Kidney (tissue), 13 donors: ENCODE measurements at regions not wholly inside any gene's neighbourhood (a gene's known extent, or its start where the extent isn't known, plus 50 kb on each side); places are given as distances from the start of the nearest gene placed in this dataset.

Experiments
- DNase-seq, 5 donors: peaks; one replicate each; pipeline ENCODE4 v3.0.0-alpha.2; 2013 to 2020
- FAIRE-seq: peaks from 2 replicates; lab custom pipeline; 2012; peaks lifted over from hg19 to GRCh38; lab: Jason Lieb, UNC
- H3K27ac ChIP-seq, 2 donors: one replicate each; pipeline ENCODE4 v1.7.0; 2013; ENCODE audit warnings: low read depth in 2 of 2, low read length in 2 of 2, inconsistent platforms in 1 of 2
- H3K27me3 ChIP-seq: one replicate; pipeline ENCODE4 v1.7.1; 2013; ENCODE audit warnings: low read length, inconsistent platforms; ENCODE audit not compliant: control insufficient read depth, insufficient read depth
- H3K36me3 ChIP-seq, 3 donors: one replicate each; pipeline versions ENCODE4 v1.7.0 to v1.7.1; 2013; ENCODE audit warnings: low read length in 3 of 3, control low read depth in 1 of 3, inconsistent platforms in 1 of 3; ENCODE audit not compliant: insufficient read depth in 3 of 3, control insufficient read depth in 2 of 3
- H3K4me1 ChIP-seq, 3 donors: one replicate each; pipeline versions ENCODE4 v1.7.0 to v1.7.1; 2013; ENCODE audit warnings: low read length in 3 of 3, inconsistent platforms in 1 of 3, low read depth in 1 of 3; ENCODE audit not compliant: control insufficient read depth in 2 of 3, insufficient read depth in 2 of 3
- H3K4me3 ChIP-seq, 3 donors: one replicate each; pipeline versions ENCODE4 v1.7.0 to v1.8.1; 2013; ENCODE audit warnings: low read length in 3 of 3, control low read depth in 1 of 3, inconsistent platforms in 1 of 3
- H3K9ac ChIP-seq, 3 donors: one replicate each; pipeline versions ENCODE4 v1.7.0 to v1.7.1; 2013; ENCODE audit warnings: low read length in 3 of 3, control low read depth in 1 of 3, inconsistent platforms in 1 of 3
- H3K9me3 ChIP-seq, 3 donors: one replicate each; pipeline versions ENCODE4 v1.7.0 to v1.7.1; 2013; ENCODE audit warnings: low read length in 3 of 3, control low read depth in 1 of 3, inconsistent platforms in 1 of 3; ENCODE audit not compliant: control insufficient read depth in 2 of 3, insufficient read depth in 1 of 3
- CTCF ChIP-seq: IDR thresholded peaks from 3 replicates; pipeline ENCODE4 v1.5.1; 2012; ENCODE audit warnings: mild to moderate bottlenecking, moderate library complexity, borderline replicate concordance; ENCODE audit not compliant: insufficient read depth; ENCODE audit errors: extremely low read depth
- intact Hi-C: fragments of 100-400 bp; cut with DNase I; formaldehyde crosslinking; loops from one replicate; pipeline ENCODE4 v1.11.1; 2022
- donor health status: control.
- donor health status: control.
- donor health status: control.
- donor health status: control.
- donor health status: control.
- donor health status: DM: yes; HTN: yes; CAD: no.
- donor health status: Normal renal cell carcinoma (clear cell type).

- H3K27ac ChIP-seq: no peak overlapping the region
These were observed 97.8 kb upstream of the HDAC4 start for GRCh38 chr2:239498576-239498975.

DNA sequence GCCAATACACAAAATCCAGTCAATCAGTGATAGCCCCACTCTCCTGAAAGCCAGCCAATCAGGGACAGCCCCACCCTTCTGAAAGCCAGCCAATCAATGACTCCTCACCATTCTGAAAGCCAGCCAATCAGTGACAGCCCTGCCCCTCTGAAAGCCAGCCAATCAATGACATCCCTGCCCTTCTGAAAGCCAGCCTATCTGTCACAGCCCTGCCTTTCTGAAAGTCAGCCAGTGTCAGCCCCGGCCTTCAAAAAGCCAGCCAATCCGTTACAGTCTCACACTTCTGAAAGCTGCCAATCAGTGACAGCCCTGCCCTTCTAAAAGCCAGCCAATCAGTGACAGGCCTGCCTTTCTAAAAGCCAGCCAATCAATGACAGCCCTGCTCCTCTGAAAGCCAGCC, 95.9 kb upstream of the HDAC4 start:
- FAIRE-seq (no peak), DNase-seq (peak in 1 of 5 donors; percentile 28)
- Histone ChIP-seq H3K27ac (no peak overlapping the region), H3K27me3 (no peaks in the 10 kb centered on the region), H3K4me3 (no peak overlapping the region), H3K9ac (no peak overlapping the region), H3K4me1 (peaks cover 0 to 6% (median 0%) of the 10 kb centered on the region in 3 donors), H3K9me3 (no peaks in the 10 kb centered on the region), H3K36me3 (no peaks in the 10 kb centered on the region)
- TF ChIP-seq CTCF: no peak
- intact Hi-C loops: no loop called here

More at GRCh38 chr2:239498576-239498975, 97.8 kb upstream of the HDAC4 start:
- no peak overlapping the region for H3K4me3 ChIP-seq
- H3K27me3 ChIP-seq: no peaks in the 10 kb centered on the region
- H3K9ac ChIP-seq: no peak overlapping the region
- DNase-seq: peak in 1 of 5 donors; percentile 55
- H3K36me3 ChIP-seq: no peaks in the 10 kb centered on the region
- peaks cover 0 to 6% (median 0%) of the 10 kb centered on the region in 3 donors for H3K4me1 ChIP-seq
- TF ChIP-seq CTCF: no peak
- H3K9me3 ChIP-seq: no peaks in the 10 kb centered on the region
- no peak for FAIRE-seq
- intact Hi-C loops: no loop called here

DNA sequence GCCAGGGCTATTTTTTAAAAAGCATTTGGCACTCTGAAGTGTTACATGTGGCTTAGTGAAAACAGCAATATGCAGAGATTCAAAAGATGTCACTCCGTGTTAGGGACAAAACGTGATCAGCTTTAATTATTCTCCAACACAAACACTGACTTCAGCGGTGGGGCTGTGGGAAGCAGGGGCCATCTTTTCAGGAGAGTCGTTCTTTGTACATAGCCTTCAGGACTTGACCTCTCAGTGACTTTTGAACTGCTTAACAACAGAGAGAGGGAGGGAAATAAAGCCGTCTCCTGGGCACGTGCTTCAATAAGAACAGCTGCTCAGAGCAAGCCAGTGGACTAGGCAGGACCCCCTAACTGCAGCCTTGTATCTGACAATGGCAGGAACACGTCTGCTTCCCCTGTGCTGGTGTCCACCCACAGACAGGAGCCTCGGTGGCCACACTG, 95.0 kb upstream of the HDAC4 start:
- FAIRE-seq (no peak), DNase-seq (peak in 3 of 5 donors; percentile 29 to 82 (median 41))
- intact Hi-C loops: no loop called here
- Histone ChIP-seq H3K27ac (no peak overlapping the region), H3K27me3 (no peaks in the 10 kb centered on the region), H3K4me3 (no peak overlapping the region), H3K4me1 (peaks cover 0 to 6% (median 0%) of the 10 kb centered on the region in 3 donors), H3K36me3 (no peaks in the 10 kb centered on the region), H3K9ac (no peak overlapping the region), H3K9me3 (no peaks in the 10 kb centered on the region)
- no peak for TF ChIP-seq CTCF

- DNase-seq (peak in 1 of 5 donors; percentile 25), FAIRE-seq (no peak)
- Histone ChIP-seq H3K9me3 (no peaks in the 10 kb centered on the region), H3K36me3 (no peaks in the 10 kb centered on the region), H3K4me3 (no peak overlapping the region), H3K4me1 (peaks cover 0 to 6% (median 0%) of the 10 kb centered on the region in 3 donors), H3K27me3 (no peaks in the 10 kb centered on the region), H3K9ac (no peak overlapping the region), H3K27ac (no peak overlapping the region)
- no peak for TF ChIP-seq CTCF
- intact Hi-C loops: no loop called here
These were observed 94.4 kb upstream of the HDAC4 start for GRCh38 chr2:239495175-239495574.
